PFSK-1 (cell line): ENCODE measurements at regions not wholly inside any gene's neighbourhood (a gene's known extent, or its start where the extent isn't known, plus 50 kb on each side); places are given as distances from the start of the nearest gene placed in this dataset.

Source experiments
- FOXP2 ChIP-seq: optimal IDR thresholded peaks from 2 replicates; pipeline ENCODE3; 2011; ENCODE audit warnings: borderline replicate concordance, control low read depth, inconsistent platforms; ENCODE audit not compliant: insufficient read depth; ENCODE audit errors: extremely low read length, extremely low read depth
- POLR2AphosphoS5 ChIP-seq: IDR thresholded peaks from 2 replicates; pipeline ENCODE4 v1.6.1; 2012; ENCODE audit warnings: low read depth, mild to moderate bottlenecking, control low read depth, low read length, moderate library complexity
- SIN3A ChIP-seq: IDR thresholded peaks from 2 replicates; pipeline ENCODE4 v1.6.1; 2012; ENCODE audit warnings: mild to moderate bottlenecking, low read length, moderate library complexity, borderline replicate concordance; ENCODE audit not compliant: insufficient read depth
- TAF1 ChIP-seq: IDR thresholded peaks from 2 replicates; pipeline ENCODE4 v1.6.1; 2012; ENCODE audit warnings: low read length, control low read depth, borderline replicate concordance; ENCODE audit not compliant: insufficient read depth
- TF ChIP-seq, protein P1 (sequence below), 2 experiments: IDR thresholded peaks; 2 replicates each; pipeline versions ENCODE4 v1.6.1 to v1.8.0; 2011 to 2012; ENCODE audit warnings: low read depth in 2 of 2, low read length in 2 of 2, control low read depth in 1 of 2, inconsistent platforms in 1 of 2, mild to moderate bottlenecking in 1 of 2, moderate library complexity in 1 of 2; ENCODE audit not compliant: insufficient read depth in 1 of 2

DNA sequence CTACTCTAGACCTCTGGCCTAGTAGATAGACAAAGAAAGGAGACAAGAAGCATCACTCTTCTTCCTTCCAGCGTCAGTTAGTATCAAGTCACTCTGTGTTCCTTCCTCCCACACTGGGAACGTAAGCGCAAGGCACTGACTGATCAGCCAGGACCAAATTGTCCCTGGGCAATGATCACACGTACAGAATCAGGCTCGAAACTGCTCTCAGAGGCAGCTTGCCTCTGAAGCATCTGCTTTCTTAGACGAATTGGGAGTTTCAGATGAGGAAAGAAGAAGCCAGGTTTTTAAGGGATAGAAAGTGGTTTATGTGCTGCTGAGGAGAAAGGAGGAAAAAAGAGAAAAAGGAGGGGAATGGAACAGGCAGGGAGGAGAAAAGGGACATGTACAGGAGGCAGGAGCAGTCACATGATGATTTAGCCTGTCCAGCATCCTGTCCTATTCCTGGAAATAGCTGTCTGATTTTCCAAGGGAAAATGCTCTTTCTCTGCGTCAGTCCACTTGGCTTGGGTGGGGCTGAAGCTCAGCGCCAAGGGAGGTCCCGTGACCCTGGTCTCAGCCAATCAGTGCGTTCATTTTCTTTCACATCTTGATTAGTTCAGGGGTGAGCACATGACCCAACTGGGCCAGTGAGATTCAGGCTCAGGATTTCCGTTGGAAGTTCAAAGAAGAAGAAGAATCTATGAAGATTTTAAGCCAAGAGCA lies 102.0 kb upstream of the PRICKLE2 start:
- no peak for TF ChIP-seq FOXP2
- no peak for TF ChIP-seq POLR2AphosphoS5
- TF ChIP-seq SIN3A: no peak
- TF ChIP-seq TAF1: no peak
- TF ChIP-seq, protein P1, sequence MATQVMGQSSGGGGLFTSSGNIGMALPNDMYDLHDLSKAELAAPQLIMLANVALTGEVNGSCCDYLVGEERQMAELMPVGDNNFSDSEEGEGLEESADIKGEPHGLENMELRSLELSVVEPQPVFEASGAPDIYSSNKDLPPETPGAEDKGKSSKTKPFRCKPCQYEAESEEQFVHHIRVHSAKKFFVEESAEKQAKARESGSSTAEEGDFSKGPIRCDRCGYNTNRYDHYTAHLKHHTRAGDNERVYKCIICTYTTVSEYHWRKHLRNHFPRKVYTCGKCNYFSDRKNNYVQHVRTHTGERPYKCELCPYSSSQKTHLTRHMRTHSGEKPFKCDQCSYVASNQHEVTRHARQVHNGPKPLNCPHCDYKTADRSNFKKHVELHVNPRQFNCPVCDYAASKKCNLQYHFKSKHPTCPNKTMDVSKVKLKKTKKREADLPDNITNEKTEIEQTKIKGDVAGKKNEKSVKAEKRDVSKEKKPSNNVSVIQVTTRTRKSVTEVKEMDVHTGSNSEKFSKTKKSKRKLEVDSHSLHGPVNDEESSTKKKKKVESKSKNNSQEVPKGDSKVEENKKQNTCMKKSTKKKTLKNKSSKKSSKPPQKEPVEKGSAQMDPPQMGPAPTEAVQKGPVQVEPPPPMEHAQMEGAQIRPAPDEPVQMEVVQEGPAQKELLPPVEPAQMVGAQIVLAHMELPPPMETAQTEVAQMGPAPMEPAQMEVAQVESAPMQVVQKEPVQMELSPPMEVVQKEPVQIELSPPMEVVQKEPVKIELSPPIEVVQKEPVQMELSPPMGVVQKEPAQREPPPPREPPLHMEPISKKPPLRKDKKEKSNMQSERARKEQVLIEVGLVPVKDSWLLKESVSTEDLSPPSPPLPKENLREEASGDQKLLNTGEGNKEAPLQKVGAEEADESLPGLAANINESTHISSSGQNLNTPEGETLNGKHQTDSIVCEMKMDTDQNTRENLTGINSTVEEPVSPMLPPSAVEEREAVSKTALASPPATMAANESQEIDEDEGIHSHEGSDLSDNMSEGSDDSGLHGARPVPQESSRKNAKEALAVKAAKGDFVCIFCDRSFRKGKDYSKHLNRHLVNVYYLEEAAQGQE (IDR thresholded peaks at IDR 0.05; ENCODE audit: insufficient read depth in 1 of 2, low read depth in 2 of 2, low read length in 2 of 2): no peak

GRCh38 chr3:64321747-64322146 lies 96.5 kb upstream of the PRICKLE2 start:
- TF ChIP-seq, protein P1 (IDR thresholded peaks at IDR 0.05; ENCODE audit: insufficient read depth in 1 of 2, low read depth in 2 of 2, low read length in 2 of 2): no peak
- TF ChIP-seq FOXP2 (no peak), SIN3A (no peak), POLR2AphosphoS5 (no peak)

- TF ChIP-seq SIN3A (no peak), POLR2AphosphoS5 (no peak), TAF1 (no peak), FOXP2 (no peak)
- TF ChIP-seq, protein P1 (IDR thresholded peaks at IDR 0.05; ENCODE audit: insufficient read depth in 1 of 2, low read depth in 2 of 2, low read length in 2 of 2): no peak
Measured at GRCh38 chr3:64319391-64319790, 94.1 kb upstream of the PRICKLE2 start.

GRCh38 chr3:64318668-64319271 lies 93.5 kb upstream of the PRICKLE2 start:
- TF ChIP-seq FOXP2 (no peak), TAF1 (no peak), POLR2AphosphoS5 (no peak), SIN3A (no peak)
- TF ChIP-seq, protein P1 (IDR thresholded peaks at IDR 0.05; ENCODE audit: insufficient read depth in 1 of 2, low read depth in 2 of 2, low read length in 2 of 2): no peak
